ENCODE measurements at regions not wholly inside any gene's neighbourhood (a gene's known extent, or its start where the extent isn't known, plus 50 kb on each side); places are given as distances from the start of the nearest gene placed in this dataset.

DNA sequence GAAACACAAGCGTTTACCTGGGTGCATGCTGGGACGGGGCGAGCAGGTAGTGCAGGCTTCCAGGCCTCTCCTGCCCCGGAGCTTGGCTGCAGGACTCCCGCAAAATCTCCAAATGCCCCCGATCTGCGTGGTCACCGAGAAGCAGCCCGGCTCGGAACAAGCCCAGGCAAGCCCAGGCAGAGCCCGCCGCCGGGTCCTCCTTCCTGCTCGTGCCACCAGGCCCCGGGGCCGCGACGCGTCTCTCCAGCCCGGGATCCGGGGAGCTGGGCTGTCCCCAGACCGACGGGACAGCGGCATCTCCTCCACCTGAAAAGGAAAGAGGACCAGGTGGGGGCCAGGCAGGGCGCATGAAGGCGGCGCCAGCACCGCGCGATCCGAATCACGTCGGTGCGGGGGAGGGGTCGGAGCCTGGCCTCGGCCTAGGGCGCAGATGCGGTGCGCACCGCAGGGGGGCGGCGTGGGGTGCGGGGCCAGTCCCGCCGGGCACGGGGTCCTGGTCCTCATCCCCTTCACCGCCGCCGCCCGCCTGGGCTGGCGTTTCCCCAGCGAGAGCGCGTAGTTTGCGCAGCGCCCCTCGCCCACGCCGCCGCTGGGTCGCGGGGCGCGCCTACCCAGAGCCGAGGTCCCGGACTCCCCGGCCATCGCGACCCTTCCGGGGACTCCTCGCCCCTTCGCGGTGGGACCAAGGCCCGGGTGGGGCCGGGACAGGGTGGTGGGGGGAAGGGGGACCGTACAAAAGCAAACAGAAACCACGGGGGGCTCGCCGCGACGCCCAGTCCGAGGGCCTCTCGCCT, 52.4 kb upstream of the H6PD start:
- ATAC-seq: peak; percentile 53 to 67 (median 60)
- H3K9me3 ChIP-seq: no peaks in the 10 kb centered on the region
- H3K27me3 ChIP-seq: peaks cover 0 to 25% (median 10%) of the 10 kb centered on the region in 7 donors
- H3K27ac ChIP-seq: peak overlapping the region in 7 of 10 donors; percentile 64 to 91 (median 80)
- TF ChIP-seq, protein P1, sequence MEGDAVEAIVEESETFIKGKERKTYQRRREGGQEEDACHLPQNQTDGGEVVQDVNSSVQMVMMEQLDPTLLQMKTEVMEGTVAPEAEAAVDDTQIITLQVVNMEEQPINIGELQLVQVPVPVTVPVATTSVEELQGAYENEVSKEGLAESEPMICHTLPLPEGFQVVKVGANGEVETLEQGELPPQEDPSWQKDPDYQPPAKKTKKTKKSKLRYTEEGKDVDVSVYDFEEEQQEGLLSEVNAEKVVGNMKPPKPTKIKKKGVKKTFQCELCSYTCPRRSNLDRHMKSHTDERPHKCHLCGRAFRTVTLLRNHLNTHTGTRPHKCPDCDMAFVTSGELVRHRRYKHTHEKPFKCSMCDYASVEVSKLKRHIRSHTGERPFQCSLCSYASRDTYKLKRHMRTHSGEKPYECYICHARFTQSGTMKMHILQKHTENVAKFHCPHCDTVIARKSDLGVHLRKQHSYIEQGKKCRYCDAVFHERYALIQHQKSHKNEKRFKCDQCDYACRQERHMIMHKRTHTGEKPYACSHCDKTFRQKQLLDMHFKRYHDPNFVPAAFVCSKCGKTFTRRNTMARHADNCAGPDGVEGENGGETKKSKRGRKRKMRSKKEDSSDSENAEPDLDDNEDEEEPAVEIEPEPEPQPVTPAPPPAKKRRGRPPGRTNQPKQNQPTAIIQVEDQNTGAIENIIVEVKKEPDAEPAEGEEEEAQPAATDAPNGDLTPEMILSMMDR (IDR thresholded peaks at IDR 0.05): peak in 5 of 9 donors; percentile 13 to 29 (median 21)
- intact Hi-C loops (cut with DNase I): no loop called here
- peaks cover 5 to 48% (median 27%) of the 10 kb centered on the region in 9 donors for H3K4me1 ChIP-seq
- H3K36me3 ChIP-seq: peaks cover 0 to 21% (median 0%) of the 10 kb centered on the region in 9 donors
- 3% methylated on average over 73 to 82 of the region's 83 CpGs for WGBS, 2 donors
- DNase-seq: peak in 1 of 2 donors; percentile 43
- H3K4me3 ChIP-seq: peak overlapping the region; percentile 65 to 86 (median 74)

DNA sequence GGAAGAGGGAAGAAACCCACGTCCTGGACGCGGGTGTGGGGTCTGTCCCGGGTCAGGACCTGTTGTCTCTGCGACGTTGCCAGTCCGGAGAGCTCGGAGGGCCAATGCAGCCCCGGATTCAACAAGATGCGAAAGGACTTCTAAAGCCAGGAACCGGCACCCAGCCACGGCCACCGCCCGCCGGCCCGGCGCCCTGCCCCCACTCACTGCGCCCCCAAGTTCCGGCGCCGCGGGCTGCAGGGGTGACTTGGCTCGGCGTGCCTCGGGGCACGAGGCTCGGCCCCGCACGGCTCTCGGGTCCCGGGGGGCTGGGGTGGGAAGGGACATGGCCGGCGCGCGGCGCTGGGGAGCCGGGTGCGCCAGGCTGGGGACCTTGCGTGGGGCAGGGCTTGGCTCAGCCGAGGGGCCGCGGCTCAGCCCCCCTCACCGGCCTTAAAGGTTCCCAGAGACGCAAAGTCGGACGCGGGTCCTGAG, 51.8 kb upstream of the H6PD start:
- Histone ChIP-seq H3K27ac (peak overlapping the region in 7 of 10 donors; percentile 64 to 91 (median 80)), H3K4me1 (peaks cover 5 to 48% (median 27%) of the 10 kb centered on the region in 9 donors), H3K9me3 (no peaks in the 10 kb centered on the region), H3K4me3 (peak overlapping the region; percentile 65 to 86 (median 74)), H3K27me3 (peaks cover 0 to 25% (median 10%) of the 10 kb centered on the region in 7 donors), H3K36me3 (peaks cover 0 to 18% (median 0%) of the 10 kb centered on the region in 9 donors)
- intact Hi-C loops (cut with DNase I): no loop called here
- TF ChIP-seq, protein P1 (IDR thresholded peaks at IDR 0.05): no peak
- 0% methylated on average over 47 of the region's 47 CpGs for WGBS, 2 donors
- DNase-seq (no peak), ATAC-seq (peak in 6 of 8 donors; percentile 20 to 54 (median 36))

DNA sequence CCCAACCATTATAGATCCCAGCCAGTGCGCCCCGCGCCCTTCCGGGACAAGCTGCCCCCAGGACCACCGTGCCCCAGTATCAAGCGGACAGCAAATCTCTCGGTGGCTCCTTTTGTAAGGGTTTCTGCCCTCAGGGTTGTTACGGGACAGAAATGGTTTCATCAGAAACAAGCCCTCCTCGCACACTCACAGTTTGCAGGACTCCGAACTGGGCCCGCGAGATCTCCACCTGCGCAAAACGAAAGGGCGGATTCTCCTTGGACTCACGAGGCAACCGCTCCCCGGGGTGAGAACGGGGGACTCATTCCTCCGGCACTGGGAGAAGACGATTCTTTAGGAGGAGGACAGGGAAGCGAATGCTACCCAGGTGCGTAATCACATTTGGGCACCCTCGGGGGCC, 51.1 kb upstream of the H6PD start:
- H3K27me3 ChIP-seq: peaks cover 0 to 25% (median 10%) of the 10 kb centered on the region in 7 donors
- H3K4me1 ChIP-seq: peaks cover 5 to 47% (median 27%) of the 10 kb centered on the region in 9 donors
- H3K36me3 ChIP-seq: peaks cover 0 to 12% (median 0%) of the 10 kb centered on the region in 9 donors
- intact Hi-C loops (cut with DNase I): no loop called here
- H3K27ac ChIP-seq: peak overlapping the region in 4 of 10 donors; percentile 77 to 91 (median 84)
- H3K4me3 ChIP-seq: peak overlapping the region; percentile 65 to 86 (median 74)
- no peak for DNase-seq
- WGBS, 2 donors: 32 to 34% methylated on average over 23 to 24 of the region's 24 CpGs
- TF ChIP-seq, protein P1 (IDR thresholded peaks at IDR 0.05): no peak
- H3K9me3 ChIP-seq: no peaks in the 10 kb centered on the region
- no peak for ATAC-seq

DNA sequence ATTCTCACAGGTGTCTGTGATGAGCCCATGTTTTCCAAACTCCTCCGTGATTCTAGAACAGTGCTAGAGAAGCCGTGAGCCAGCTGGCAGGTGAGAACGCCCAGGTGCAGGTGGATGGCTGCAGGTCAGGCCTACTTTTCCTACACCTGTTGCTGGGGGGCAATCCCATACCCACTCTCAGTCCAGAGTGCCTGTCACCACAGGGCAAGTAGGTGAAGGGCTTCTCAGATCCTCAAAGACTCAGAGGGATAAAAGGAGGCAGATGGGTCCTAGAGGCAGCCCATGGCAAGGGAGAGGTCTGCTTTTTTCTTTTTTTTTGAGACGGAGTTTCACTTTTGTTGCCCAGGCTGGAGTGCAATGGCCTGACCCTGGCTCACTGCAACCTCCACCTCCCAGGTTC, 50.7 kb upstream of the H6PD start:
- H3K27me3 ChIP-seq: peaks cover 0 to 25% (median 10%) of the 10 kb centered on the region in 7 donors
- H3K4me3 ChIP-seq: peak overlapping the region in 7 of 10 donors; percentile 65 to 86 (median 75)
- TF ChIP-seq, protein P1 (IDR thresholded peaks at IDR 0.05): no peak
- peaks cover 0 to 7% (median 0%) of the 10 kb centered on the region in 9 donors for H3K36me3 ChIP-seq
- no peak for DNase-seq
- no peaks in the 10 kb centered on the region for H3K9me3 ChIP-seq
- intact Hi-C loops (cut with DNase I): no loop called here
- ATAC-seq: no peak
- peaks cover 5 to 43% (median 27%) of the 10 kb centered on the region in 9 donors for H3K4me1 ChIP-seq
- no peak overlapping the region for H3K27ac ChIP-seq
- 63 to 77% methylated on average over 4 of the region's 4 CpGs for WGBS, 2 donors

Measured in heart right ventricle (tissue), 16 donors.